AML-193 (cell line): ENCODE measurements at regions not wholly inside any gene's neighbourhood (a gene's known extent, or its start where the extent isn't known, plus 50 kb on each side); places are given as distances from the start of the nearest gene placed in this dataset.
A peak's percentile ranks its signal among the peaks of the same experiment; 100 is the strongest.

Source experiments
- DNase-seq, 2 experiments: peaks; one replicate each; lab custom pipeline; 2025; lab: John Stamatoyannopoulos, UW

DNA sequence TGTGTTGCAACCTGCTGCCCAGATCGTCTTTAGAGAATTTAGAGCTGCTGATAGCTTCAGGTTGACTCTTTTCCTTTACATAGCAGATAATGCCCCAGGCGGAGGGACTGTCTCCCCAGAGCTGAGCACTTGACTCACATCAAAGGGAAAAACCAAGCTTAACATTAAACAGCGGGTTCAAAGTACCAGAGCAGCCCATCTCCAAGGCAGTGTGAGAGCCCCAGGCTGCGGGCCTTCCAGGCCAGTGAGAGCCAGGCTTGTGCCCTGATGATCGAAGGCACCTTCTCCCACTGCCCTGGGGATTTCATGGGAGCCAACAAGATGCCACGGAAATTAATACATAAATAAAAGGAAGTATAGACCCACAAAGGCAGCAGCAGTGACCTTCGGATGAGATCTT lies 275.6 kb downstream of the XXYLT1 start:
- DNase-seq, result no peak

DNA sequence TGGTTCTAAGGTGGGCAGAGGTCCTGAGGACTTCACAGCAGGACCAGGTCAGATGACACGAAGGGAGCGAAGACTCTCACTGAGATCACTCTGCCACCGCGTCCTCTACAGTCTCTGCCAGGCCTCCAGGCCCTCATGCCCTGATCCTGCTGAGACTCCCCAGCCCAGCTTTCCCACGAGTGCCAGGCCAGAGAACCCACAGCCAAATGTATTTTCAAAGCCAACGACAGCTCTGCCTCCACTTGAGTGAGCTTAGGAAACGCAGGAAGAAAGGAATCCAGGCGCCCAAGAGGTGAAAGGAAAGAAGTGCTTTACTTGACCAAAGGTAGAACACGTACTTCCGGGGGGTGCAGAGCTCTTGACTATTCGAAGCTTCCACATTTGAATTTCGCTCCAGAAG lies 275.0 kb downstream of the XXYLT1 start:
- DNase-seq, result no peak

DNA sequence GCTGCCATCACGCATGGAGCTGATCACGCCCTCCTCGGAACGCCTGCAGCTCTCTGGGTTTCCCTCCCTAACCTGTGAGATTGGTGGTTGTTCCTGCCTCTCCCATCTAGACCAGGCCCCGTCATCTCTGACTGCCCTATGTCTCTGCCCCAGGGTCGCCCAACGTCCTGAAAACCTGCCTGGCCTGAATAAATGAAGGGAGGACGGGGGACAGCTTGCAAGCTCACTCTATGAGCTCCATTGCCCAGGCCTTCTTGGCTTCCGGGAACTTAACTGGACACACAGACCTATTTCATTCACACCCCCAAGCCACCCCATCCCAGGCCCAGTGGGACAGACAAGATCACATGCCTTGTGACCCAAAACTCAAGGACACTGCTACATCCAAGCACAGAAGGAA lies 274.2 kb downstream of the XXYLT1 start:
- DNase-seq, result no peak

DNA sequence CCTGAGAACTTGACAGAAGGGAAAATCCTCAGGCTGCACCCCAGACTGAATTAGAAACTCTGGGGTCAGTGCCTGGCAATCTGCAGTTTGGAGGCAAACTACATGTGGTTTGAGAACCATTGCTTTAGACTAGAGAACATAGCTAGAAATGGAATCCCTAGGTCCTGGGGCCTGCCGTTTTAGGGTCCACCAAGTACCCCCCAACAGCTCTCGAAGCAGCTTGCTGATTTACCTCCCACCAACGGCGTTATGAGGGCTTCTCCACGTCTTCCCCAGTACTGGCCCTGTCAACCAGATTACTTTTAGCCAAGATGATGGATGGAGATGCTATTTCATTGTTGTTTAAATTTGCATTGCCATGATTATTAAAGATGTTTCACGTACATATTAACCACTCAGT lies 272.5 kb downstream of the XXYLT1 start:
- no peak for DNase-seq

- DNase-seq, result no peak
These were observed 272.0 kb downstream of the XXYLT1 start for GRCh38 chr3:194998948-194999347.

- DNase-seq, result no peak
These were observed 271.5 kb downstream of the XXYLT1 start for GRCh38 chr3:194999491-194999890.

DNA sequence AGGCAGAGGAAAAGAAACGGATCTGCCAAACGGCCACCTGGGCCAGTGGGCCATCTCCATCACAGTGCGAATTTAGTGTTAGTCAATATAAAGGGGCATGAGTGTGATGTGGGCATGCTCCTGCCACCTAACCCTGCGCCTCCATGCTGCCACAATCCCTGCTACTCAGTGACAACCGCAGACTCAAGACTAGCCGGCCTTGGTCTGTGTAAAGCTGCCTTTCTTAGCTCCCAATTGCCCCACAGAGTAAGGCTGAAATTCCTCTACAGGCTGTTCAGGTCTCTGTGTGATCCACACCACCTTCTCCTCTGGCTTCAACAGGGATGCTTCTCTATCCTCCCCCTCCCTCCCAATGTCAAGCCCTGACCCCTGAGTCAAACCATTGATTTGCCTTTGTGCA lies 269.7 kb downstream of the XXYLT1 start:
- no peak for DNase-seq

- peak; percentile 37 to 54 for DNase-seq
These were observed 268.7 kb downstream of the XXYLT1 start for GRCh38 chr3:195001961-195002861.

- DNase-seq, result peak; percentile 99 to 100
These were observed 267.7 kb downstream of the XXYLT1 start for GRCh38 chr3:195003006-195003892.

GRCh38 chr3:195003893-195004289 lies 267.1 kb downstream of the XXYLT1 start:
- DNase-seq, result no peak

GRCh38 chr3:195004512-195005250 lies 266.3 kb downstream of the XXYLT1 start:
- no peak for DNase-seq

GRCh38 chr3:195005251-195005620 lies 265.7 kb downstream of the XXYLT1 start:
- DNase-seq, result no peak

- DNase-seq, result no peak
These were observed 265.0 kb downstream of the XXYLT1 start for GRCh38 chr3:195005759-195006510.

- no peak for DNase-seq
These were observed 263.8 kb downstream of the XXYLT1 start for GRCh38 chr3:195007151-195007550.

DNA sequence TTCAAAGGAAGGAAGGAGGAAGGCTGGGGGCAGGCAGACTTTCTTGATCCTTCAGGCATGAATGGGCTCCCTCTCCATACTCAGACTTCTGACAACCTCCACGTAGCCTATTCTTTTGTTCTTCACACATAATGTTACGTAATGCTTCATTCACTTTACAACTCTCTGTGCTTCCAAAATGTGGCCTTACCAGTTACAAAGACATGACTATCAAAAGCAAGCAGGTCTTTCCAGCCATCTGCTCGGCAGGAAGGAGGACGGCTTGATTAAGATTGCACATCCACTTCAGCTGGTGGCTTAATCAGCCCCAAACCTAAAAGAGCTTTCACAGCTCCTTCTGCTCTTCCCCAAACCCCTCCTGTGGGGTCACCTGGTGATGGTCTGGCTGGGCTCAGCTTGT lies 263.2 kb downstream of the XXYLT1 start:
- DNase-seq, result peak; percentile 83 to 91

GRCh38 chr3:195008816-195009215 lies 262.1 kb downstream of the XXYLT1 start:
- no peak for DNase-seq

DNA sequence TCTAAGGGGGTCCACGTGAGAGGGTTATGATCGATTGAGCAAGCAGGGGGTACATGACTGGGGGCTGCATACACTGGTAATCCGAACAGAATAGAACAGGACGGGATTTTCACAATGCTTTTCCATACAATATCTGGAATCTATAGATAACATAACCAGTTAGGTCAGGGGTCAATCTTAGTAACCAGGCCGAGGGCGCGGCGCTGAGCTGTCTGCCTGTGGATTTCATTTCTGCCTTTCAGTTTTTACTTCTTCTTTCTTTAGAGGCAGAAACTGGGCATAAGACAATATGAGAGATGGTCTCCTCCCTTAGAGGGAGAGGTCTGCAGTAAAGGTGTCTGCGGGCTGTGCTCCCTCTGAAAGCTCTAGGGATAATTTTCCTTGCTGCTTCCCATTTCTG lies 261.3 kb downstream of the XXYLT1 start:
- no peak for DNase-seq

DNA sequence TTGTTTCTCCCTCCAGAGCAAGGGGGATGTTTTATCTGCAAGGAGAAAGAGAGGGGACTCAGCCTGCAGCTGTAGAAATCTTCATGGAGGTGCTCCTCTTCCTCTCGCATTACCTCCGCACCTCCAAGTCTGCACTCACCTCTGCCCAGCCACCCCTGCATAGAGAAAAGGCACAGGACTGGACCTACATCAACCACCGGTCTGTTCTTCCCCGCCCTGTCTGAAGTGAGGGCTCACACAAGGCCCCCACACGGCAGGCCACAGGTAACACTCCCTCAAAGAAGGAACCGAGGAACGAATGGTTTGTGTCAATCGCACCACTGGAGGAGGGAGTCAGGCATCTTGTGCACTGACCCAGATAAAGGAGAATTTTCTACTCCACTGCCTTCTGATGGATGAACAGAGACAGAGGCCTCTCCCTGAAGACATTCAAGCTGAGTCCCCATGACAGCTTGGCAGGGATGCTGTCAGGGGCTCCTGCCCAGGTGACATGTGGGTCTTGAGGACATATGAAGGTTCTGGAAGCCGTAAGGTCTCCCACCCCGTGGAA lies 260.3 kb downstream of the XXYLT1 start:
- no peak for DNase-seq

DNA sequence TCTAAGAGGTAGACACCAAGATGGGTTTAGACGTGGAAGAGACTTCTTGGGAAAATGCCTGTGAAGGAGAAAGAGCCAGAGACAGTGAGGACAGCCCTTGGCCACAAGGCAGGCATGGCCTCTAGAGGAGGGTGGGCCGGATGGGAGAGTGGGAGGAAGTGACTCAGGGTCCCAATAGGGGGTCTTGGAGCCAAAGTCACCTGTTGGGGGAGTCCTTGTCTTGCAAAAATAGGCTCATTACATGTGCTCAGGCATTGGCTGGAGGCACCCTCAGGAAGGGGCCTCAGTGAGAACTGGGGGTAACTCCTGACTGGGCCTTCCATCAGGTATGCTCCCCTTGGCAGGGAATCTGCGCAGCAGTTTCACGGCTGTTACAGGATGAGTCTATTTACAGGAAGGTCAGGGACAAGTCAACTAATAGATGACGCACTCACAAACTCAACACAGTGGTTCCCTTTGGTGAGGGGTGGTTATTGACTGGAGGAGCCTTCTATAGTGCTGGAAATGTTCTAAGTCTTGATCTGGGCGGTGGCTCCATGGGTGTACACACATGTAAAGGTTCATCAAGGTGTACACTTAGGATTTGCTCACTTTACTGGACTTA lies 259.6 kb downstream of the XXYLT1 start:
- DNase-seq, result no peak

DNA sequence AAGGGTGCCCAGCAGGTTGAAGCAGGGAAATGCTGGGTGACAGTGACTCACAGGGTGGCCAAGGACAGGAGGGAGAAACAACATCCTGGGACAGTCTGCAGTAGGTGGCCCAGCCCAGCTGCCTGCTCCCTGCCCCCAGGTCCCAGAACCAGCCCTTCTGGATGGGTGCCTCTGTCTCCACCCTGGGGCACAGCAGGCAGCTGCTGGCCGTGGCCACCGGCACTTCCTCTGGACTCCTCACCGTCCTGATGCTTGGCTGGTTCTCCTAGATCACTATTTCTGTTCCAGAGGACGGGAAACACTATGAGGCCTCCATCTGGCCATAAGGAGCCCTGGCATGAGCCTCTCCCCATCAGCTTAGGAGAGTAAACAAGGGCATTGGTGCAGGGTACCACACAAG lies 258.9 kb downstream of the XXYLT1 start:
- DNase-seq, result no peak

- no peak for DNase-seq
These were observed 258.4 kb downstream of the XXYLT1 start for GRCh38 chr3:195012571-195012970.
